Caki2 (cell line): ENCODE measurements at regions not wholly inside any gene's neighbourhood (a gene's known extent, or its start where the extent isn't known, plus 50 kb on each side); places are given as distances from the start of the nearest gene placed in this dataset.
A peak's percentile ranks its signal among the peaks of the same experiment; 100 is the strongest.
"Not testable (repeated sequence)": the region's sequence is repeated elsewhere in the genome, so short reads cannot be mapped to it uniquely, and the experiment has no call there.

Experiments used
- DNase-seq: peaks from one replicate; pipeline ENCODE4 v3.0.0-alpha.2; 2015; ENCODE audit warnings: low read depth
- in situ Hi-C: cut with HindIII; loops from 2 replicates; pipeline ENCODE4 v1.10.0; 2016; ENCODE audit warnings: low sequenced_read_pairs, low pct_unique_long_range_greater_than_20kb, mixed read lengths

DNA sequence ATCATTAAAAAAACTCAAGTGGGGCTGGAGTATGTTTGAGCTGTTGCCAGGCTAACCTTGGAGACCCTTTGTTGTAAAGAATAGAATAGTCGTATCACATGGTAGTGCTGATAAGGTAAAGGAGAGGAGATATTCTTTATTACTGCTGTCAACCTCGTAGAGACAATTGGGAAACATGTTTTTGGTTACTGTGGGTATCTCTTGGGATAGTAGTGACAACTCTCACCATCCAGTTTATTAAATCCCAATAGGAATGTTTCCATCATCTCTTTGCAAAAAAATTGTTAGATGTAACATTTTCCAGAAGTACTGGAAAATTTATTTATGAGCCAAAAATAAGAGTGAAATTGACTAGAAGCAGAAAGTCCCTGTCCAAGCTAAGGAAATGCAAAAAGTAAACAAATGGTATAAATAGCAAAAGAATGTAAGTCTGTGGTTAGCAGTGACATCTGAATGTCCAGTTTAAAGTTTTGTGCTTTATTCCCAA is 829.3 kb upstream of the CITED2 start:
- no peak for DNase-seq
- in situ Hi-C loops = no loop called here

DNA sequence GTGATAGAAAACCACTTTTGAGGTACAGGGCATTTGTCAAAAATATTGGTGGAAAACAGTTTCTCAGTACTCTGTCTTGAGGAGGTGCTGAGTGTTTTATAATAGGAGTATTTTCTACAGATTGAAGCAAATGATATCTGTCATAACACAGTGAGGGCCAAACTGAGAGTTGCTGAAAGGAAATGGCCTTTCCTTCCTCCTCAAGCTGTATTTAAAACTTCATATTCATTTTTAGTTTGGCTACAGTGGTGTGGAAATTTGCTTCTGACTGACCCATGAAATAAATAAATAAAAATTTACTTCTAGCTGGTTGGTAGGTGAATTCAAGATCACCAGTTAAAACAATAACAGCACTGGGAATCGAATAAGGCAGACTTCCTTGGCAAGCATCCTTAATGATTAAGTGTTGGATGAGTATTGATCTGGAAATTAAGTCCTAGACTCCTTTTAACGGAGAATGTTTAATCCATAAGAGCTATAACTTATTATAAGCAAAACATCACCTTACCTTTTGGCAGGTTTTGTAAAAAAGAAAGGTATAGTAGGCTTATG is 828.6 kb upstream of the CITED2 start:
- in situ Hi-C loops = no loop called here
- DNase-seq = no peak

DNA sequence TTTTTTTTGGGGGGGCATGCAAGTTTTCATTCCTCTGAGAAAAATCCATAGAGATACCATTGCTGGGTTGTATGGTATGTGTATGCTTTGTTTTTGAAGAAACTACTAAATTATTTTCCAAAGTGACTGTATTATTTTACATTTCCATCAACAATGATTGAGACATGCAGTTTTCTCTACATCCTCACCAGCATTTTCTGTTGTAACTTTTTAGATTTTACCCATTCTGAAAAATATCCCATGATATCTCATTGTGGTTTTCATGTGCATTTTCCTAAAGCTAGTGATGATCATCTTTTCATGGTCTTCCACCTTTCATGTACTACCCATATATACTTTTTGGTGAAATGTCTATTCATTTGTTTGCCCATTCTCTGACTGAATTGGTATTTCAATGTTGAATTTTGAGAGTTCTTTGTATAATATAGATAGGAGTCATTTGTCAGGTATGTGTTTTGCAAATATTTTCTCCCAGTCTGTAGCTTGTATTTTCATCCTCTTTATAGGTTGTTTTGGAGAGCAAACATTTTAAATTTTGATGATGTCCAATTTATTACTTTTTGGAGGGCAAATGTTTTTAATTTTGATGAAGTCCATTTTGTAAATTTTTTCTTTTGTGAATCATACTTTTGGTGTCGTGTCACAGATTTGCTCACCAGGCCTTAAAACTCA is 827.5 kb upstream of the CITED2 start:
- in situ Hi-C loops = no loop called here
- no peak for DNase-seq

DNA sequence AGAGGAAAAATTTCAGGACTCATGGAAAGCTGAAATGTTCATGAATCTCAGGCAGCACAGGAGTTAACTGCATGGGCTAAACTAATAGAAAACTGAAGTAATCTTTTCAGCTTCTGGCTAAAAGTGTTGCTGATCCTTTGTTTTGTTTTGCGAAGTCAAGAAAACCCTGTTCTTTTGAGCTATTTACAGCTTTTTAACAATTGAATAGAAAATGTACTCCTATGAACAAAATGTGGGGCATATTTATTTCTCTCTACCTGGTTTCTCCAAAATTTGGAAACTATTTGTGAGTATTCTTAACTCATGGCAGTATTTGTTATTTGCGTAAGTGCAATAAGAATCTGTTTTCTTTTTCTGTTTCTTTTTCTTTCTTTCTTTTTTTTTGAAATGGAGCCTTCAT is 818.8 kb upstream of the CITED2 start:
- in situ Hi-C loops = no loop called here
- peak; percentile 26 for DNase-seq

DNA sequence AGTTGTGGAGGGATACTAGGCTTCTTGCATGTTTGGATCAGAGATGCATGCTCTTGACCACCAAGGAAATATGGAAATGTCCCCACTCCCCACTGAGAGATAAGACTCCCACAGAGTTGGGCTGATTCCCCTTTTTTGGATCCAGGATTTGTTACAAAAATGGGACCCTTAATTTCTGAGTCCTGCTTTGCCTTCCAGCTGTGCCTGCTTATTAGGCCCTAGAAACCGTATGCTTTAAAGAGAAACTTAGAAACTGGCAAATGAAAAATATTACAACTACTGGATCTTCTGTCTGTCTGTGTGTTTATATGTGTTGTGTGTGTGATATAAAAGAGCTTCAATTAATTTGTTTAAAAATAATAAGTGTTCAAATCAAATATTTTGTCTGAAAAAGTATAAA is 817.6 kb upstream of the CITED2 start:
- in situ Hi-C loops = no loop called here
- DNase-seq = no peak

DNA sequence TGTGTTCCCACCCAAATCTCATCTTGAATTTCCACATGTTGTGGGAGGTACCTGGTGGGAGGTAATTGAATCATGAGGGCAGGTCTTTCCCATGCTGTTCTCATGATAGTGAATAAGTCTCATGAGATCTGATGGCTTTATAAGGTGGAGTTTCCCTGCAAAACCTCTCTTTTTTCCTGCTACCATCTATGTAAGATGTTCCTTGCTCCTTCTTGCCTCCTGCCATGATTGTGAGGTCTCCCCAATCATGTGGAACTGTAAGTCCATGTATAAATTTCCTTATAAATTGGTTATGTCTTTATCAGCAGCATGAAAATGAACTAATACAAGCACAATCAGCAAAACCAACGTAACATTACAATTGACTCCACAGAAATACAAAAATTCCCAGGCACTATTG is 814.8 kb upstream of the CITED2 start:
- DNase-seq, in situ Hi-C loops: not testable (repeated sequence)

DNA sequence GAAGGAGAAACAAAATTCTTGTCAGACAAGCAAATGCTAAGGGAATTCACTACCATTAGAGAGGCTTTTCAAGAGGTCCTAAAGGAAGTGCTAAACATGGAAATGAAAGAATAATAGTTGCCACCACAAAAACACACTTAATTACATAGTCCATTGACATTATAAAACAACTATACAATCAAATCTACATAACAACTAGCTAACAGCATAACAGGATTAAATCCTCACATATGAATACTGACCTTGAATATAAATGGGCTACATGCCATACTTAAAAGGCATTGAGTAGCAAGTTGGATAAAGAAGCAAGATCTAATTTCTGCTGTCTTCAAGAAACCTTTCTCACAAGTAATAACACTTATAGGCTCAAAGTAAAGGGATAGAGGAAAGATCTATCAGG is 811.5 kb upstream of the CITED2 start:
- DNase-seq = no peak
- in situ Hi-C loops = no loop called here

DNA sequence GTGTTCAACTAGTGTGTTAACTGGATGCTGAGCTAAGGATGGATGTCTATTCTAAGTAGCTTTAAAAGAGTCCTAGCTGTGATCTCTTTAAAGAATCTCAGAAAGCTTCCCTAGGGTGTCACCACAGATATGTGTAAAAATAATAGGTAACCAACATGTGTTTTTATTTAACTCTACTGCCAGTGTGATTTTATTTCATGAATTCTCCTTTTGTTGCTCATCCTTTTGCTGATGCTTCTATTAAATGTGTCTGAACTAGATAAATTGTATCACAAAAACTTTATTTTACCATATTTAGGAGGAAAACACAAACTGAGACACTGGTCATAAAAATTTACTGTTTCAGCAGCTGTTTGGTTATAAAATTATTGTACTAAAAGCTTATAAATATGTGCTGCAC is 809.4 kb upstream of the CITED2 start:
- no peak for DNase-seq
- in situ Hi-C loops = no loop called here

DNA sequence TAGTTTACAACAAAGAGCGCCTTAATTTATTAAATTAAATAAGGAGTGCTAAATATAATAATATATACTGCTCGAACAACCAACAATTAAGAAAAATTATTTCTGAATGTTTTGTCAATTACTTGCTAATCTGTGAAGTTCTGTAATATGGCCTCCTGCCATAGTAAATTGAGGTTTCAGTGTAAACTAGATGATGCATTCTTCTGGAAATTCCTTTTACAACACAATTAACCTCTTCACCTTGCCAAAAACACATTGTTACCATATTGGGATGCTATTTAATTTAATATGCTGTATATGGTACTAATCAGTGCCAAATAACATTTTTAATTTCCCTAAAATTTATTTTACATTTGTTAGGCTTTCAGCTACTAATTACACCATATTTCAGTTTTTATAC is 808.4 kb upstream of the CITED2 start:
- no peak for DNase-seq
- in situ Hi-C loops = no loop called here

DNA sequence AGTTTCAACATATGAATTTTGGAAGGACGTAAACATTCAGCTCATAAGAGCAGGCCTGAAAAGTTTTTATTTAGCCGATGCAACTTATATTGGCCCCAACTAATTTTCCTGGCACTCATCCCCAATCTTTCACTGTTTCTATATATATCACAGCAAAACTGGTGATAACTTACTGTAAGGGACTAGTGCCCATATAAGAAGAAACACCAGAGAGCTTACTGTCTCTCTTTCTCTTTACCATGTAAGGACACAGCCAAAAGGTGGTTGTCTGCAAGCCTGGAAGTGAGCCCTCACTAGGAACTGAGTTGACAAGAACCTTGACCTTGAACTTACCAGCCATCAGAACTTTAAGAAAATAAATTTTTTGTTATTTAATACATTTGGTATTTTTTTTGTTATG is 807.4 kb upstream of the CITED2 start:
- no peak for DNase-seq
- in situ Hi-C loops = no loop called here

DNA sequence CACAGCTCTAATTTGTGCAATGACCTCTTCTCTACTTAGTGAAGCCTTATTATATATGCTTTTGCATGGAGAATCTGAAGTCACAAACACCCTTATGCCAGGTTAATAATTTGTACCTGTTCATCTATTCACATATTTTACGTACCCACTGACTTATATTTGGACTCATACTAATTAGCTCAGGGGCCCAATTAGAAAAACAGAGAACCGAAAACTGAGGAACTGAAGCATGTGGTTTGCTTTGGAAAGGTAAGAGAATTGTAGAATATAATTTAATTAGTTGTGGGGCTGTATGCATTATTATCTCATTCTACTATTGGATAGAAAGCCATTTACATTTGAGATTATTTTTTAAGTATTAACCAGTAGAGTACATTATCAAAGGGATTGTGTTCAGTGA is 805.9 kb upstream of the CITED2 start:
- in situ Hi-C loops = no loop called here
- no peak for DNase-seq

DNA sequence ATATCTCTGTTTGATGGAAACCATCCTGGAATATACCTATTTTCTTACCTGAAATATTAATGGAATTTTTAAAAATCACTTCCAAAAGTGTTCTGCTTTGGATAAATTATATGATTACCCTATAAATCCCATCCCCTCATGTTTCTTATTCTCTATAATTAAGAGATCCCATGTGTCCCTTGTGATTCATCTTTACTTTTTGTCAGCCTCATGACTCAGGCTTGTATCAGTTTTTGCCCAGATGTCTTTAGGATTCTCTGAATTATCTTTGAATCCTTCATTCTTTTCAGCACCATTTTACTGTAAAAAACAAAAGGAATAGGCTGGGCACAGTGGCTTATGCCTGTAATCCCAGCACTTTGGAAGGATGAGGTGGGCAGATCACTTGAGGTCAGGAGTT is 804.5 kb upstream of the CITED2 start:
- no peak for DNase-seq
- in situ Hi-C loops = no loop called here

DNA sequence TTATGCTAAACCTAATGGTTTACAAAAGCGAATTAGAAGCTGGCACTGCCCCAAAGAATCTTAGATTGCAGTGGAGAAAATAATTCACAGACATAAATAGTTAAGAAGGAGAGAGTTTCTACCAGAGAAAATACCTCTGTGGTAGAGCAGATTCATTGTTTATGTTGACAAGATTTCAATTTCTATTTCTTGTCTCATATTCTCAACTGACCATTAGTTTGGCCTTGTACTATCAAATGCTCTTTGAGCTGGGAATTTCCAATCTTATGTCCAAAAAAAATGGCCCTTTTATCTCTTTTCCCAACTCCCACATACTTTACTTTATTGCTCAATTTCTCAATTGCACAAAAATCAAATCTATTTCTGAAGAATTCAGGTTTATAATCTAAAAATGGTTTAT is 804.1 kb upstream of the CITED2 start:
- no peak for DNase-seq
- in situ Hi-C loops = no loop called here

DNA sequence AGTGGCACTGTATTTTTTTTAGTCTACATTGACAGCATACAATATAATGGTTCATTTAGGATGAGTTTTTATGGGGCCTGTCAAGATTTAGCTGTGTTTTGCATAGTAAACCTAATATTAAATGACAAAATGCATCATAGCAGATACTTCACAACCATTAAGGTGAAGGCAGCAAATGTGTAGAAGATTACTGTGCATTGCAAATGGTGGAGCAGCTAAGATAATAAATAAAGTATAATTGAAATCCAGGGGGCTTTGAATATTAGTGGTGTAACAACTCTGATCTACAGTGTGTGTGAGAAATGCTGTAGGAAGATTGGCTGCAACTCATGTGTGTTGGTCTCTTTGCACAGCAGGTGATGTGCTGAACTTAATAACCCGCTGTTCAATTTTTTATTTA is 801.9 kb upstream of the CITED2 start:
- no peak for DNase-seq
- in situ Hi-C loops = no loop called here

DNA sequence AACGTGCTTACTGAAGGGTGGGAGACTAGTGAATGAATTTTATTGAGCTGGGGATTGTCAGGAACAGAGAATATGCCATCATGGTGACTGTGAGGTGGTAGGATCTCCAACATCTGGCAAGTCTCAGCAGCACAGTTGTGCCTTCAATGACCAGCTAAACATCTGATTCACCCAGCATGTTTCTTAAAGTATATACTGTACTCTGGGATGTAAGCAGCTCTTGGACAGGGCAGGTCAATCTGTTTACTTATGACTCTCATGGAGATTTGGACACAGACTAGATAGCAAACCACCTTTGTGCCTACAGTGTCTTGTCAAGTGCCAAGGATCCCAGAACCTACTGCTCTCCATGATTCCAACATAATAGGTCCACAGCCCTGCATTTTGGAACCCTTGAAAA is 801.0 kb upstream of the CITED2 start:
- DNase-seq = no peak
- in situ Hi-C loops = no loop called here

DNA sequence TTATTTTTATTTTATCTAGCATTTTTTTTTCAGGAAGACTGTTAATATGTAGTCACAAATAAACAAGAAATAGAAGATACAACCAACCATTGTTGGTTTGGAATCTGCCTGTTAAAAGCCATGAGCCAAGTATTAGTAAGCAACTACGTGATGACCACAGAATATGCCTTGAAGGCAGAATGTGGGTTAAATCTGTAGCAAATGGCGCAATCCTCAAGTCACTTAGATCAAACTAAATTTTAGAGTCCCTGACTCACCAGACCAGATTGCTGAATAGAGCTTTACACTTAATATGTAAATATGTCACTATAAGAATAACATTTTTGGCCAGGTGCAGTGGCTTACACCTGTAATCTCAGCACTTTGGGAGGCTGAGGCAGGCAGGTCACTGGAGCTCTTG is 800.1 kb upstream of the CITED2 start:
- in situ Hi-C loops = no loop called here
- peak; percentile 3 for DNase-seq

DNA sequence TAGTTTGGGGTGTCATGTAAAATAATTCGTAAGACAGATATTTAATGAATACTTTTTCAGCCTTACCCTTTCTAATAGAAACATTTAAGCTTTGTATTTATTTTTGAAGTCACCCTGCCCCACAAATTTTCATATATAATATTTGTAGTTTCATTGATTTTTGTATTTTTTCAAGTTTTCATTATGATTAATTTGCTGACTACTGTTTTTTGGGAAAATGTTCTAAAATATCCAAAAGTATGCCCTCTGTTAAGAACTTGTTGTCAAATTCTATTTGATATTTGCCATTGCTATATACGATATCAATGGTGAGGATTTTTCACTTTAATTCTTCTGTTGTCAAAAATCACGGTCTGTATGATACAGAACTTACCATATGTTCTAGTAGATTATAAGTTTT is 793.9 kb upstream of the CITED2 start:
- no peak for DNase-seq
- in situ Hi-C loops = no loop called here

DNA sequence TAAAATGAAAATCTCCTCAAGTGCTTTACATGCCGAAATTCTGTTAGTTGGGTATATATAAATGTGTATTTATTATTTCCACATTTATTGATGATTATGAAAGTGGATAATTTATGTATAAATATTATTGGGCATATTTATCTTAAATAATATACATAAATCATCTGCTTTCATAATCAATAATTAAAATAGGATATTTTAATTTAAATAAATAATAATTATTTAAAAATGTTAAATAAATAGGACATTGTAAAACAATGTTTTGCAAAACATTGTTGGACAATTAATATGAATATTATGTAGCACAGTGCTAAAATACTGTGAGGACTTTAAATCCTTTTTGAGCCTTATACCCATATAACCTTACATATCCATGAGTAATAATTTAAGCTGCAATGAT is 786.5 kb upstream of the CITED2 start:
- DNase-seq = no peak
- in situ Hi-C loops = no loop called here

DNA sequence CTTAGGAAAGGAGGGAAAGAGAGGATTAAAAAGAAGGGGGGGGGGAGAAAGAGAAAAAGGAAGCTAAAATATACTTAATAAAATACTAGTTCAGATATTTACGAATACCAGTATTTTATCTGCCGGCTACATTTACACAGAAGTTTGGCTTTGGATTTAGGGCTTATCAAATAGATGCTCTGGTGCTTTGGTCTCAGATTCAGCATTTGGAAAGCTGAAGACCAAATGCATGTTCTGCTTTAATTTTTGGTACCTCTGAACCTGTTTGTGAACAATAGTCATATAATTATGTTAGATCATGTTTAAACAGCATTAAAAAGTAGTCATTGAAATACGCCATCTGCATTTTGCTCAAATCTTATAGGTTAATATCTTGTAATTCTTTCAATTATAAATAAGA is 786.0 kb upstream of the CITED2 start:
- no peak for DNase-seq
- in situ Hi-C loops = no loop called here

DNA sequence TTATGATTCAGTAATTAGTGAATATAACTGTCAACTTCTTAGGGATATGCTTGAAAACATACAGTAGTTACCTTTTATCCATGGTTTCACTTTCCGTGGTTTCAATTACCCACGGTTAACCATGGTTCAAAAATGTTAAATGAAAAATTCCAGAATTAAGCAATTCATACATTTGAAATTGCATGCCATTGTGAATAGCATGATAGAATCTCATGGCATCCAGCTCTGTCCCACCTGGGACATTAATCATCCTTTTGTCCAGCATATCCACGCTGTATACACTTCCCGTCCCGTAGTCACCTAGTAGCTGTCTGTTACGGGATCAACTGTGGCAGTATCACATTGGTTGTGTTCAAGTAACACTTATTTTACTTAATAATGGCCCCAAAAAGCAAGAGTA is 781.7 kb upstream of the CITED2 start:
- in situ Hi-C loops = no loop called here

More for the DNA sequence above, 781.7 kb upstream of the CITED2 start:
- no peak for DNase-seq
